Activated T-cell treated with anti-CD3 and anti-CD28 coated beads for 4 hours (primary cell): ENCODE measurements at regions not wholly inside any gene's neighbourhood (a gene's known extent, or its start where the extent isn't known, plus 50 kb on each side); places are given as distances from the start of the nearest gene placed in this dataset.

ENCODE experiments used
- DNase-seq: peaks from one replicate; pipeline ENCODE4 v3.0.0-alpha.2; 2020

DNA sequence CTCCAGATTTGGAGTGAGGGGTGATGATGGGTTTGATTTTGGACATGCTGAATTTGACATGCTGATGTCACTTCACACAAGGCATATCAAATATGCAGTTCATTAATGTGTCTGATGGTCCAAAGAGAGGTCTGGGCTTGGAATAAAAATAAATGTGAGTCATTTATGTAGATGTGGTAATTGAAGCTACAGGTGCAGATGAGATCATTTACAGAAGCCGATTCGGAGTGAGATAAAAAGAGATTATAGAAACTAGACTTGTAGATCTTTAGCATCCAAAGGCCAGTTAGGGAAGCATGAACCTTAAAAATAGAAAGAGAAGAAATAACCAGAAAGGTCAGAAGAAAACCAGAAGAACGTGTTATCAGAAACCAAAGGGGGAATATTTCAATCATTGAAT, 350.9 kb upstream of the ZP4 start:
- no peak for DNase-seq

DNA sequence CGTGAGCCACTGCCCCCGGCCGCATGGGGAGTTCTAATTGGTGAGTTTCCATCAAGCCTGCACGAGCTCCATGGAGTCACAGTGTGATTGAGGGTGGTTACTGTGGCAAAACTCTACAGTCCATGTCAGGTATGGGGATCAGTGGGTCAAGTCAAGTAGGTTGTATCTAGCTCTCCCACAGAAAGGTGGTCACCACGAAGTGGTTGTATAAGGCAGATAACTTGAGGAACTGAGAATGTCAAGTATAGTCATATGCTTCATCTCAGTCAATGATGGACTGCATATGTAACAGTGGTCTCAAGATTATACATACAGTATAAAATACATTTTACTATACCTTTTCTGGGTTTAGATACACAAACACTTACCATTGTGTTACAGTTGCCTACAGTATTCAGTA, 348.6 kb upstream of the ZP4 start:
- no peak for DNase-seq

DNA sequence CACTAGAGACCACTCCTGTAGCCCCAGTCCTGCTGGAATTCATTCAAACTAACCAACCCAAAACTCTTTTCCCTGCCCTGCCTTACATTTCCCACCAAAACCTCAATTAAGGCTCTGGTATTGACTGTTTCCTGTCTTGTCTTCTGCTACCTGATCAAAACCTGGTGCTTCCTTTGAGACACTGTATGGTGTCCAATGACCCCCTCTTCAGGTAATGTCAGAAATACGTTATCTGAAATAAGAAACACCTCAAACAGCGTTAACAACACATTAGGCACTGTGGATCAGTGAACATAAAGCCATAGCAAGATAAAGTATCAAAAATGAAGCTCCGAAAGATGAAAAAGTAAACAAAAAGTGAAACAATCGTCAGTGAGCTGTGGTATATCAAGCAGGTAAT, 343.2 kb upstream of the ZP4 start:
- DNase-seq: no peak

DNA sequence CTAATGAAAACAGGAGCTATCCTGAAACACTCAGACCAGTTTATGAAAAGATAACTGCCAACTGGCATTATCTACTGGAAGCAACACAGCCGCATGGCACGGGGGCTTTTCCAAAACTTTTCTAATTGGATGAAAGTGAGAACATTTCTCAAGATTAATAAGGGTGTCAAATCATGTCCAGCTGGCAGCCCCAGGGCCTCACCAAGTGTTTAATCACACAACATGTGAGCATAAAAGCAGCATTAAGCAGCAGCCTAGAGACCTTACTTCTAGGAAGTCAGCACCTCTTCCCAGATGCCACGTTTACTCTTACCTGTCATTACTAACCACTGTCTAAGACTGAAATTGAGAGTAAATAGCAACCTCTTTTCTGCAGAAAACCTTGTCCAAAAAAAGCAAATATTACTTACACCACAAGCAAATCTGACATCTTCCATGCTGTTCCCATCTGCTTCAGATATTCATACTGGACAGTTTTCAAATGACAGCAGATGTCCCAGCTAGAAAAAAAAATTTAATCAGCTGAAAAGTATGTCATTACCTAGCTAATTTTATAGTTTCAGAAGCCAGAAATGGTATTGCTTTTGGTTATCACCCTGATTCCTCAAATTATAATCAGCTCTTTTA, 341.5 kb upstream of the ZP4 start:
- no peak for DNase-seq

DNA sequence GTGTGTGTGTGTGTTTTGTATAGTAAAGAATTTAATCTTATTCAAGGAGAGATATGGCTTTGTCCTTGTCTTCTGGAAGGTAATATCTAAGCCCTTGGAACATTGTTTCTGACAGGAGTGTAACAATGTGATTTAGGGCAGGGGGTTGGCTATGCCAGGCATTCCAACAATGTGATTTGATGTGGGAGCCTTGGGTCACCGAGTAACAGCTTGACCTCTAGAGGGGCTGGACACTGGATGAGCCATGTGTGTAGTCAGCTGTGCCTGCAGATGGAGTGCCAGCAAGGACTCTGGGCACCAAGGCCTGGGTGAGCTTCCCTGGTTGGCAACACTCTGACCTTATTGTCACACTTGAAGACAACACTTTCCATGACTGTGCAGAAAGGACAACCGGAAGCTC, 336.1 kb upstream of the ZP4 start:
- no peak for DNase-seq

DNA sequence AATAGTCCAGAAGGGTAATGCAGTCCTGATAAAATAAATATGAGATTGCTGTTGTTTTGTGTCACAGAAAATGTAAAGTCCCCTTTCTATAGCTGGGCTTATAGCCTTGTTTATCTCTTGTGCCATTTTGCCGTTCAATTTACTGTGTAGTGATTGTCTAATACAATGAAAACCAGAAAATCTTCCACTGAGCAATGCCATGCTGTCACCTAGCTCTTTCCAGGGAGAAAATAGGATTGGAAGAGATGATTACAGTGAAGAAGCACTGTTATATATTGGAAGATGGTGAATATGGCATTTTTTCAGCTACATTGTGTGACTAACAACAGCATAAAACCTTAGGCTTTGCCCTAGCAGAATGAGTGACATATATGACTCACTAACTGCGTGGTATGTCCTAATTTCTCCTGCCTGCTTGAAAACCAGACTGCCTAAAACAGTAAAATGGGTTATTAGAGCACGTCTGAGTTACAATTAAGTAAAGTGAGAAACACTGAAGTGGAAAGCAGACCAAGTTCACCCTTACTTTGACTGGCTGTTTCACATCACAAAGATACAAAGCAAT, 332.4 kb upstream of the ZP4 start:
- no peak for DNase-seq

- no peak for DNase-seq
Observed at GRCh38 chr1:238221738-238222137, 331.0 kb upstream of the ZP4 start.

GRCh38 chr1:238214449-238214848, 323.7 kb upstream of the ZP4 start:
- no peak for DNase-seq

DNA sequence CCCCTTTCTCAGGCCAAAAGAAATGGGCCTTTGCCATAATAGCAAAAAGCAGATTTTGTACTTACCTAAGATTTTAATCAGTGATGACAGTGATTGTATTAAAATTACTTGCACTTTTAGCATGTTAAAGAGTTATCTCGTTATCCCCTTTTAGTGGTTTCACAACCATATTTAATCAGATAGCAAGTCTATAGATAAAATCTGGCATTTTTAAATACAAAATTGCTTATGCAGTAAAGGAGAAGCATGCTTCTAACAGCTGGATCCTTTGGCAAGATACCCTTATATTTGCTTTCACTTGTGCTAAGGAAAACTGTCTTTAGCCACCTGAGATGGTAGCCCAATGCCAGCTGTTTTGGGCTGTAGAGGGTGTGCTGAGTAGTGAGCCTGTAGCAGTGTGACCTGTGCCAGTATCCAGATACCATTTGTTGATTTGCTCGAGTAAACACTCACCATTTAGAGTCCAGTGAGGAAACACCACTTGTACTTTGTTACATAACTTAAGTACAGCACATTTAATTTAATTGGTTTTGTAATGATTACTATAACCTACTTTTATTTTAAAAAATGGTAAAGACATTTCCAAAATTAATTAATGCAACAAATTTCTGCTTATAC, 314.4 kb upstream of the ZP4 start:
- no peak for DNase-seq

GRCh38 chr1:238201992-238202391, 311.3 kb upstream of the ZP4 start:
- no peak for DNase-seq

GRCh38 chr1:238199325-238199724, 308.6 kb upstream of the ZP4 start:
- no peak for DNase-seq

GRCh38 chr1:238196516-238196915, 305.8 kb upstream of the ZP4 start:
- no peak for DNase-seq

DNA sequence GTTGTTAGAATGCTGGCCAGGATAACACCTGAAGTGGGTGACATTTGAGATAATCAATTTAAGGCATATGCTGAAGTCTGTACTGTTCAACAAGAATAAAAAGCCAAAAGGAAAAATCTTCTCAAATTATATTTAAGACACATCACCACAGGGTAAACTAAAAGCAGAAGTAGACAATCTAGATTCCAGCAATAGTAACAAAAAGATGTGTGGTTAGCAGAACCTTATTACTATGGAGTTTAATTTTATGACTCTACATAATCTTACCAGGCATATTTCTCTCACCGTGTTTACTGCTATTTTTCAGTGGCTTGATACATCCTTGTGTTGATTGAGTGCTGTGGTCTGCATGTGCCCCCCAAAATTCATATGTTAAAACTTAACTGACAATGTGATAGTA, 300.4 kb upstream of the ZP4 start:
- no peak for DNase-seq

DNA sequence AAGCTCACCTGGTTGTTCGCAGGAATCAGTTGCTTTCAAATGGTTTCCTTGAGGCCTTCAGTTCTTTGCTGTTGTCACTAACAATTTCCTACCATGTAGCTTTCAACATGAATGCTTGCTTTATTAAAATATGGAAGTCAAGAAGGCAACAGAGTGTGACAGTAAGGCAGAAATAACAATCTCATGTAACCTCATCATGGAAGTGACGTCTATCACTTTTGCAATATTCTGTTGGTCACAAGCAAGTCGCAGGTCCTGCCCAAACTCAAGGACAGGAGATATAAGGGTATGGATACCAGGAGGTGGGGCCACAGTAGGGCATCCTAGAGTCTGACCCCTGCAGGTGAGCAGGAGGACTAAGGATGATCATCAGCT, 296.8 kb upstream of the ZP4 start:
- no peak for DNase-seq

- no peak for DNase-seq
Observed at GRCh38 chr1:238186887-238187574, 296.3 kb upstream of the ZP4 start.

DNA sequence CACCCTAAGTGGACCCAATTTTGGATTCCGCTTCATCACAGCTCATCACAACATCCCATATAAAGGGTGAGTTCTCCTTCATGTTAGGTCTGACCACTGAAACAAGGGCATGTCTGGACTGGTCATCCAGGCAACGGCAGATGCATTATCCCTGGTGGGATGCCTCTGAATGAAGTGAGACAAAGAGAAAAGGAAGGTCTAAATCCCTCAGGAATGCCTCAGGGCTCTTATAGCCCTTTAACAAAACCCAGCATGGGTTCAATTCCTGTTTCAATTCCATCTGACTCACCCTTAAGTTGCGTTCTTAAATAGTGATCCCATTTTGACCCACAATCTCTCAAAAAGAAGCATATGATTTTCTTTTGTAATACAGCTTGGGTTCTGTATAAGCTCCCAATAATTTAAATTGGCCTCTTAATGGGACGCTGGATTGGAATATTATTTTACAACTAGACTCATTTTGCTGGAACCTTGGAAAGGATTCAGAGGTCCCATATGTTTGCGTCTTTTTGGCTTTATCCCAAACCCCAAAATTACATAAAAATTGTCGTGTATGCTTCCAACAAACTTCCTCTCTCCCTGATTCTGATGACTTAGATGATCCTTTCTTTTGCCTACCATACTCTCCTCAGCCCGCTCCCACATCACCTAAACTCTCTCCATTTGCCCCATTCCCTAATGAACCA, 287.4 kb upstream of the ZP4 start:
- DNase-seq: no peak

- DNase-seq: no peak
Observed at GRCh38 chr1:238177351-238177750, 286.6 kb upstream of the ZP4 start.

DNA sequence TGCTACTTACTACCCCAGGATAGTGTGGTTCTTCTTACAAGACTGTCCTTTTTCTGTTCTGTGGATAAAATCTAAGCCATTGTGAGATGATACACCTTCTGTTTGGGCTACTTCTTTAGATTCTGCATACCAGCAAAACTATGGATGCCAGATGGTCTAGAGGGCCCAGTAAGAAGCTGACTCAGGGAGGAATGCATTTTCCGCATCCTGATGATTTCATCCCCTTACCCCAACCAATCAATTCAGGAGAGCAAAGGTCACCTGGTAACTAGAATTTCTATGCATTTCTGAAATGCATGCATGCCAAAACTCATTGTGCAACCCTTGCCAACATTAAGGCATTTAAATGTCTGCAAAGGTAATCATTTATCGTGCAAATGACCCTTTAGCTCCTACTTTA, 285.7 kb upstream of the ZP4 start:
- no peak for DNase-seq

DNA sequence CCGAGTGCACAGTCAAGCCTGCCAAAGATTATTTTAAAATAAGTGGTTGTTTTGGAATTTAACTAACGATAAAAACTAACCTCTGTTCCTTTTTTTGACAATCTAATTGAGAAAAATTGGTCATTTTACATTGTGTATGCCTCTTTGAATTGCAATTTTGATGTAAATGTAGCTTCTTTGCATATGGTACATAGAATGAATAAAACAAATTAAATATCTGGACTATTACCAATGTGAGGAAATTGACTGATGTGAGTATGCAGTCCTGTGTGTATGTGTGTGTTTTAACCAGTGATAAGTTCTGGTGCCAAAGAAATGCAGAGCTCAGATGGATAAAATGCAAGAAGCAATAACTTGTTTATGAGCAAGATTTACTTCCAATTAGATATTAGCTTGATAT, 281.3 kb upstream of the ZP4 start:
- DNase-seq: no peak

DNA sequence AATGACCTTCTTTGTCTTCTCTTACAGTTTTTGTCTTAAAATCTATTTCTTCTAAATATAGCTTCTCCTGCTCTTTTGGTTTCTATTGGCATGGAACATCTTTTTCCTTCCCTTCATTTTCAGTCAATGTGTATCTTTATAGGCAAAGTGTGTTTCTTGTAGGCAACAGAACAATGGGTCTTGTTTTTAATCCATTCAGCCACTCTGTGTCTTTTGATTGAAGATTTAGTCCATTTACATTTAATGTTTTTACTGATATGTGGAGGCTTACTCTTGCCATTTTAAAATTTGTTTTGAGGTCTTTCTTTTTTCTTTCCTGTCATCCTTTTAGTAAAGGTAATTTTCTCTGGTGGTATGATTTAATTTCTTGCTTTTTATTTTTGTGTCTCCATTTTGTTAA, 271.2 kb upstream of the ZP4 start:
- DNase-seq: no peak

DNA sequence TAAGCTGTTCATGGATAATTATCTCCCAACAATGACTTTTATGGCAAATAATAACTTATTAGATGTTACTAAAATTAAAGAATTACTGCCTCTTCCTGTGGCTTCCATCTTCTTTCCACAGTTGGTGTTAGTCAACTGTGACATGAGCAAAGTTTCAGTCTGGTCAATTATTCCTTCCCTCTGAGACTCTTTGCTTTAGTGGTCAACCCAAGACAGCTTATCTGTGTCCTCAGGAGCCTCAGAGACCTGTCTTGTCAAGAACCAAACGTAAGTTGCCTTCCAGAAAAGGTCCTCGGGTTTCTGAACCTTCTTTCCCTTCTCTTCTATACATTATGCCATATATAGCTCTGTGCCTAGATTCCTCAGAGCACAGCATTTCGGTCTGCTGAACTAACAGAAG, 263.2 kb upstream of the ZP4 start:
- DNase-seq: no peak

DNA sequence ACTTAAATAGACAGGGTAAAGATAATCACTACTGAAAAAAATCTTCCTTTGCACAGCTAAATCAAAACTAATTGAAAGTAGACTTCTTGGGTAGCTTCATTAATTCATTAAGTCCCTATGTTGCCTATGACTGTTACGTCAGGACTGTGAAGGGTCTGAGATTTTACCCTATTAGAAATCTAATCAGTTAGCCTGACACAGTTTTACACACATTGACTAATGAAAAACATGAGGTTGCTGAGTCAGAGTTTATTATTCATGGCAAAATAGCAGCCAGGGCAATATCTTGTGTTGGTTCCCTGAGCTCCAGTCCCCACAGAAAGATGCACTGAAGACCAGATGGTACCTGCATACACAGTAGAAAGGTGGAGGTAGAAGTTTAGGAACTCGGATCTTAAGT, 262.5 kb upstream of the ZP4 start:
- no peak for DNase-seq

- DNase-seq: no peak
Observed at GRCh38 chr1:238152119-238152518, 261.4 kb upstream of the ZP4 start.

DNA sequence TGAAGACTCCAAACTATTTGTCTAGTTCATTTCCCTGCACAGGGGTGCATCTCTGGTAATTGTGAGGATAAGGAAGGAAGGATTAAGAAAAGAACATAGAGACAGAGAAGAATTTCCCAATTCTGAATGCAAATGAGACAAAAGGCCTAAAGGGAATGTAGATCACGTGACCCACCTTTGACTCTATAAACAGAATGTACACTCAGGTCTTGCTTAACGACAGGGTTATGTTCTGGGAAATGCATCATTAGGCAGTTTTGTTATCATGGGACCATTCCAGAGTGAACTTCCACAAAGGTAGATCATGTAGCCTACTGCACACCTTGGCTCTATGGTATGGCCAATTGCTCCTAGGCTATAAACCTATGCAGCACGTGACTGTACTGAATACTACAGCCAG, 252.3 kb upstream of the ZP4 start:
- no peak for DNase-seq
